ENCODE measurements at regions not wholly inside any gene's neighbourhood (a gene's known extent, or its start where the extent isn't known, plus 50 kb on each side); places are given as distances from the start of the nearest gene placed in this dataset.

DNA sequence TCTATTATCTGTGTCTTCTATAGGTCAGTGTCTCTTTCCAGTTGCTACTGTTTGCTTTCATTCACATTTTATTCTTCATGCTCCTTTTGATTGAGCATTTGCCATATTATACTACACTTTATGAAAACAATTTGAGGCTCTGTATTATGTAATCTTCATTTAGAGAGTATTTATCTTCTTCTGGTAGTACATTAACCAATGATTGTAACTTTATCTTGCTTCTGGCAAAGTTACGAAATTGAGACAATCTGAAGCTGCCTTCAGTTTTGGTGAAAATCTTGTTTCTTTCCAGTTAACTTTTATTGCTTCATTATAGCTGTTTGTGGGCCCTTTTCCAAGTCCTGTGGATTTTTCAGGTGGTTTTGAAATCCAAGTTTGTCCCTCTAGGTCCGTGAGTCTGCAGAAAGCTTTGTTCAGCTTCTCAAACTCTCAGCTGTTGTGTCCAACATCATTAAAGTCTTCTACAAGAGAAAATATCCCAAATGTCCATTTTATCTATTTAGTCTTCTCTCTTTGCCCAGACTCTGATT is 1255.4 kb upstream of the SPRY2 start:
- Histone ChIP-seq H3K4me3 (ENCODE audit: insufficient read depth, low read length) (no peak overlapping the region), H3K4me1 (ENCODE audit: insufficient read depth, low read length) (no peaks in the 10 kb centered on the region), H3K27ac (ENCODE audit: low read depth, low read length) (no peak overlapping the region), H3K4me2 (ENCODE audit: insufficient read depth, low read length) (no peak overlapping the region), H4K20me1 (ENCODE audit: insufficient read depth, low read length) (no peaks in the 10 kb centered on the region), H2AFZ (ENCODE audit: low read length) (no peak overlapping the region), H3K79me2 (ENCODE audit: insufficient read depth, low read length) (no peaks in the 10 kb centered on the region), H3K27me3 (ENCODE audit: insufficient read depth, low read length) (no peaks in the 10 kb centered on the region), H3K36me3 (ENCODE audit: insufficient read depth, low read length) (no peaks in the 10 kb centered on the region), H3K9me3 (ENCODE audit: low read depth, low read length) (peaks cover 3% of the 10 kb centered on the region)
- TF ChIP-seq, protein P1, sequence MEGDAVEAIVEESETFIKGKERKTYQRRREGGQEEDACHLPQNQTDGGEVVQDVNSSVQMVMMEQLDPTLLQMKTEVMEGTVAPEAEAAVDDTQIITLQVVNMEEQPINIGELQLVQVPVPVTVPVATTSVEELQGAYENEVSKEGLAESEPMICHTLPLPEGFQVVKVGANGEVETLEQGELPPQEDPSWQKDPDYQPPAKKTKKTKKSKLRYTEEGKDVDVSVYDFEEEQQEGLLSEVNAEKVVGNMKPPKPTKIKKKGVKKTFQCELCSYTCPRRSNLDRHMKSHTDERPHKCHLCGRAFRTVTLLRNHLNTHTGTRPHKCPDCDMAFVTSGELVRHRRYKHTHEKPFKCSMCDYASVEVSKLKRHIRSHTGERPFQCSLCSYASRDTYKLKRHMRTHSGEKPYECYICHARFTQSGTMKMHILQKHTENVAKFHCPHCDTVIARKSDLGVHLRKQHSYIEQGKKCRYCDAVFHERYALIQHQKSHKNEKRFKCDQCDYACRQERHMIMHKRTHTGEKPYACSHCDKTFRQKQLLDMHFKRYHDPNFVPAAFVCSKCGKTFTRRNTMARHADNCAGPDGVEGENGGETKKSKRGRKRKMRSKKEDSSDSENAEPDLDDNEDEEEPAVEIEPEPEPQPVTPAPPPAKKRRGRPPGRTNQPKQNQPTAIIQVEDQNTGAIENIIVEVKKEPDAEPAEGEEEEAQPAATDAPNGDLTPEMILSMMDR (IDR thresholded peaks at IDR 0.05; ENCODE audit: extremely low read depth, low read depth, low read length): no peak
- DNase-seq (ENCODE audit: insufficient read length, low spot score, missing footprints): no peak

DNA sequence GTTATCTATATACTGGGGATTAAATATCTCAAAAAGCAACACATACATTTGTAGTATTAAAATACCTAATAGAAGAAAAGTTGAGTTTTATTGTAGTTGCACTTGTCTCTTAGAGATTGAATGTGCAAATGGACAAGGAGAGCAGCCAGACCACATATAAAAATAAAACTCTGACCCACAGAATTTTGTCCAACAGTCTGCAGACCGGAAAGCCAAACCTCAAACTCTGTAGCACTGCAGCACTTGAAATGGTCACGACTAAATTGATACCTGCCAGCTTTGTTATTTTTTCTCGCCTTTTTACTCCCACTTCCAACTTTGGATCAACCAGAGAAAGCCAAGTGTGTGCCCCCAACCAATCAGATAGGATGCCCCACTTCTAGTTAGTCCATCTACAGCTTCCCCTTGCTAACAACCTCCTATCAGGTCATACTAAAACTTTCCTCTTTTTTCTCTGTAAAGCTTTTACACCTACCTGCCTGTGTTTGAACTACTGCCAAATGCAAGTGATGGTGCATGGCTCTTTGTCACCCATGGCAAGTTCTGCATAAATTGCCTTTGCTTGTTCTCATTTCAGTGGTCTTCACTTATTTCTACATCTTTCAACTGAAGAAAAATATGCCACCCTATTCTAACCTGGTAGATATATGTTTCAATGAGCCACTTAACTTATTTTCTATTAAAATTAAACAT is 1250.7 kb upstream of the SPRY2 start:
- Histone ChIP-seq H3K27ac (ENCODE audit: low read depth, low read length) (no peak overlapping the region), H3K27me3 (ENCODE audit: insufficient read depth, low read length) (no peaks in the 10 kb centered on the region), H3K9me3 (ENCODE audit: low read depth, low read length) (no peaks in the 10 kb centered on the region), H3K4me2 (ENCODE audit: insufficient read depth, low read length) (no peak overlapping the region), H3K36me3 (ENCODE audit: insufficient read depth, low read length) (no peaks in the 10 kb centered on the region), H2AFZ (ENCODE audit: low read length) (no peak overlapping the region), H3K4me1 (ENCODE audit: insufficient read depth, low read length) (no peaks in the 10 kb centered on the region), H3K4me3 (ENCODE audit: insufficient read depth, low read length) (no peak overlapping the region), H3K79me2 (ENCODE audit: insufficient read depth, low read length) (no peaks in the 10 kb centered on the region), H4K20me1 (ENCODE audit: insufficient read depth, low read length) (no peaks in the 10 kb centered on the region)
- no peak for DNase-seq (ENCODE audit: insufficient read length, low spot score, missing footprints)
- TF ChIP-seq, protein P1 (IDR thresholded peaks at IDR 0.05; ENCODE audit: extremely low read depth, low read depth, low read length): no peak

DNA sequence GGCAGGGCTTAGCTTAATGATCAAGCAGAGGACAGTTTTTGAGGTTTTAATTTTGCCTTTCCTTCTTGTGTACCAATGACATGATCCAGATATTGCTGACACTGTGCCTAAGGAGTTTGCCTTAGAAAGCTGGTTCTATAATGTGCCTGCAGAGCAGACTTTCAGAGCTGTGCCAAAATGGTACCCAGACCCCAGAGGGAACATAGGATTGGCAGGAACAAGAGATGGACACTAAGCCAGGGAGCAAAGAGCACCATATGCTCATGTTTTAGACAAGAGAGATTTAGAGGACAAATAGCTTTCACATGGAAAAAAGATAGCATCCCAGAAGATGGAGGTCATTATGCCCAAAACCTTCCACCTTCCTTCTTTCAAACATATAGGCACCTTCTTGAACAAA is 1241.5 kb upstream of the SPRY2 start:
- no peak overlapping the region for H3K27ac ChIP-seq (ENCODE audit: low read depth, low read length)
- no peaks in the 10 kb centered on the region for H3K27me3 ChIP-seq (ENCODE audit: insufficient read depth, low read length)
- H3K4me1 ChIP-seq (ENCODE audit: insufficient read depth, low read length): no peaks in the 10 kb centered on the region
- no peak overlapping the region for H3K4me3 ChIP-seq (ENCODE audit: insufficient read depth, low read length)
- no peaks in the 10 kb centered on the region for H3K79me2 ChIP-seq (ENCODE audit: insufficient read depth, low read length)
- H2AFZ ChIP-seq (ENCODE audit: low read length): no peak overlapping the region
- DNase-seq (ENCODE audit: insufficient read length, low spot score, missing footprints): no peak
- no peaks in the 10 kb centered on the region for H3K9me3 ChIP-seq (ENCODE audit: low read depth, low read length)
- TF ChIP-seq, protein P1 (IDR thresholded peaks at IDR 0.05; ENCODE audit: extremely low read depth, low read depth, low read length): no peak
- no peaks in the 10 kb centered on the region for H3K36me3 ChIP-seq (ENCODE audit: insufficient read depth, low read length)
- H3K4me2 ChIP-seq (ENCODE audit: insufficient read depth, low read length): no peak overlapping the region
- no peaks in the 10 kb centered on the region for H4K20me1 ChIP-seq (ENCODE audit: insufficient read depth, low read length)

DNA sequence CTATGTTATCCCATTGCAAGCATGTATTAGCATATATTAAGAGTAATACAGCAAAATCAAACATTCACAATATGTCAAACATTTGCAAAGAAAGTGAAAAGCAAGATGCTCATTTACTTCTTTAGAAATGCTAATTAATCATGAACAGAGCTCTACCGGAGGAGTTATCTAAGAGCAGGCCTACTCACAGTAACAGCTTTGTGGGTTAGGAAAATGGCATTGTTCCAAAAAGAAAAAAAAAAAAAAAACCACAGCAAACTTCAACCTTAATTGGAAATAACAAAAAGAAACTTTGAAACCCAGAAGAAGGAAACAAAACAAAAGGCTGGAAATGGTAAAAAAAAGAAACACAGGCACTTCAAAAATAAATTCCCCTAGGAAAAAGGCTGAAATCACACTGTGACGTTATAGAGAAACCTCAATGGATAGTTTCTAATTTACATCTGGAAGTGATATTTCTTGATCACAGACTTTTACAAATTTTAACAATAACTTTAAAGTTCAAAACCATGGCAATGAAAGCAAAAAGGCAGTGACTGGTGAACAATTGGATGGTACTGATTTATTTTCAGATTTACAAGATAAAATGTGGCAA is 1236.8 kb upstream of the SPRY2 start:
- no peak for DNase-seq (ENCODE audit: insufficient read length, low spot score, missing footprints)
- no peak overlapping the region for H3K27ac ChIP-seq (ENCODE audit: low read depth, low read length)
- no peak overlapping the region for H3K4me2 ChIP-seq (ENCODE audit: insufficient read depth, low read length)
- no peak overlapping the region for H2AFZ ChIP-seq (ENCODE audit: low read length)
- H3K36me3 ChIP-seq (ENCODE audit: insufficient read depth, low read length): no peaks in the 10 kb centered on the region
- H3K4me1 ChIP-seq (ENCODE audit: insufficient read depth, low read length): no peaks in the 10 kb centered on the region
- no peaks in the 10 kb centered on the region for H3K27me3 ChIP-seq (ENCODE audit: insufficient read depth, low read length)
- TF ChIP-seq, protein P1 (IDR thresholded peaks at IDR 0.05; ENCODE audit: extremely low read depth, low read depth, low read length): no peak
- no peaks in the 10 kb centered on the region for H4K20me1 ChIP-seq (ENCODE audit: insufficient read depth, low read length)
- no peaks in the 10 kb centered on the region for H3K79me2 ChIP-seq (ENCODE audit: insufficient read depth, low read length)
- H3K4me3 ChIP-seq (ENCODE audit: insufficient read depth, low read length): no peak overlapping the region
- H3K9me3 ChIP-seq (ENCODE audit: low read depth, low read length): no peaks in the 10 kb centered on the region

All from osteoblast (primary cell).